GM23338 (cell line): ENCODE measurements at regions not wholly inside any gene's neighbourhood (a gene's known extent, or its start where the extent isn't known, plus 50 kb on each side); places are given as distances from the start of the nearest gene placed in this dataset.

Experiments
- CREB1 ChIP-seq: fragments of 250-450 bp; sonication (Bioruptor Pico); IDR thresholded peaks from 2 replicates; pipeline ENCODE4 v1.5.0; 2020; ENCODE audit warnings: low read depth, mild to moderate bottlenecking, moderate library complexity
- CTCF ChIP-seq, 2 experiments: fragments of 200-600 bp in 1 of 2; sonication (generic) in 1 of 2; conservative IDR thresholded peaks; 2 replicates each; pipeline versions ENCODE4 v1.5.1 to v1.6.1; 2016 to 2017; ENCODE audit warnings: antibody characterized with exemption in 2 of 2, low read depth in 2 of 2, mild to moderate bottlenecking in 2 of 2, moderate library complexity in 1 of 2
- EZH2 ChIP-seq: fragments of 200-600 bp; sonication (generic); IDR thresholded peaks from one replicate; pipeline ENCODE4 v1.8.0; 2017; ENCODE audit warnings: antibody characterized with exemption, mild to moderate bottlenecking, low read depth; ENCODE audit not compliant: unreplicated experiment
- STAT1 ChIP-seq: IDR thresholded peaks from one replicate; pipeline ENCODE4 v1.6.1; 2016; ENCODE audit warnings: antibody characterized with exemption; ENCODE audit not compliant: unreplicated experiment
- TF ChIP-seq, protein P1 (sequence below): IDR thresholded peaks from 2 replicates; pipeline ENCODE4 v1.6.1; 2016; ENCODE audit warnings: antibody characterized with exemption

DNA sequence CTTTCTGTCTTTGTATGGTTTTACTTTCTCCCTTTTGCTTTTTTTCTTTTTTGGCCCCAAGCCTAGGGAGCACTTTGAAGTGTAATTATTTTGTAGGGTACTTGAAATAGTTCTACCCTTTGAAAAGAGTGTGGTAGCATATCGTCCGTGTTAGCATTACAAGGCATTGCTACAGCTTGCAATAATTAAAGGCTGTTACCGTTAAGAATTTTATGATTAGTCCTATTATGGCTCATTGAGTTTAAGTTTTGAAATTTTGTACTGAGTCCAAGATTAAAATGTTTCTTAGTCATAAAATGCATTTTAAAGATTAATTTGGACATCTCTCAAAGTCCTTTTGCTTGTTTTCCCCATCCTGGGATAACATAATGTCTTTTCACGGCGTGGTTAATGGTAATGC lies 490.0 kb upstream of the LRRN3 start:
- TF ChIP-seq CTCF (conservative IDR thresholded peaks at IDR 0.05; ENCODE audit: low read depth in 2 of 2): no peak
- TF ChIP-seq, protein P1, sequence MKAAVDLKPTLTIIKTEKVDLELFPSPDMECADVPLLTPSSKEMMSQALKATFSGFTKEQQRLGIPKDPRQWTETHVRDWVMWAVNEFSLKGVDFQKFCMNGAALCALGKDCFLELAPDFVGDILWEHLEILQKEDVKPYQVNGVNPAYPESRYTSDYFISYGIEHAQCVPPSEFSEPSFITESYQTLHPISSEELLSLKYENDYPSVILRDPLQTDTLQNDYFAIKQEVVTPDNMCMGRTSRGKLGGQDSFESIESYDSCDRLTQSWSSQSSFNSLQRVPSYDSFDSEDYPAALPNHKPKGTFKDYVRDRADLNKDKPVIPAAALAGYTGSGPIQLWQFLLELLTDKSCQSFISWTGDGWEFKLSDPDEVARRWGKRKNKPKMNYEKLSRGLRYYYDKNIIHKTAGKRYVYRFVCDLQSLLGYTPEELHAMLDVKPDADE: no peak
- TF ChIP-seq STAT1: no peak
- TF ChIP-seq CREB1 (CRISPR knock-in tag): no peak
- no peak for TF ChIP-seq EZH2
